GM12891 (cell line): ENCODE measurements at regions not wholly inside any gene's neighbourhood (a gene's known extent, or its start where the extent isn't known, plus 50 kb on each side); places are given as distances from the start of the nearest gene placed in this dataset.

ENCODE experiments used
- PAX5 ChIP-seq: IDR thresholded peaks from 2 replicates; pipeline ENCODE4 v1.6.1; 2011; ENCODE audit warnings: low read length, moderate library complexity, mild to moderate bottlenecking; ENCODE audit not compliant: insufficient read depth, severe bottlenecking
- POLR2A ChIP-seq: IDR thresholded peaks from 2 replicates; pipeline ENCODE4 v1.6.1; 2011; ENCODE audit warnings: low read depth, low read length, control low read depth
- POLR2AphosphoS5 ChIP-seq: IDR thresholded peaks from 2 replicates; pipeline ENCODE4 v1.6.1; 2011; ENCODE audit warnings: low read depth, low read length, control low read depth
- POU2F2 ChIP-seq: IDR thresholded peaks from 2 replicates; pipeline ENCODE4 v1.6.1; 2011; ENCODE audit warnings: low read depth, mild to moderate bottlenecking, control low read depth, low read length, moderate library complexity
- SPI1 ChIP-seq: IDR thresholded peaks from 2 replicates; pipeline ENCODE4 v1.6.1; 2011; ENCODE audit warnings: low read depth, low read length, control low read depth
- TAF1 ChIP-seq: IDR thresholded peaks from 2 replicates; pipeline ENCODE4 v1.6.1; 2011; ENCODE audit warnings: low read depth, low read length, control low read depth

DNA sequence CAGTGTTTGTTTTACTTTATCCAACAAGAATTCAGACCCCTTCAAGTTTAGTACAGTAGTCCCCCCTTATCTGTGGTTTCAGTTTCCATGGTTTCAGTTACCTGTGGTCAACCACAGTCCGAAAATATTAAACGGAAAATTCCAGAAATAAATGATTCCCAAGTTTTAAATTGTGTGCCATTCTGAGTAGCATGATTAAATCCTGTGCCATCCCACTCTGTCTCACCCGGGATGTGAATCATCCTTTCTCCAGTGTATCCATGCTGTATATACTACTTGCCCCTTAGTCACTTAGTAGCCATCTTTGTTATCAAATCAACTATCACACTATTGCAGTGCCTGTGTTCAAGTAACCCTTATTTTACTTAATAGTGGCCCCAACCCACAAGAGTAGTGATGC lies 153.8 kb upstream of the RASA1 start:
- no peak for TF ChIP-seq SPI1
- TF ChIP-seq TAF1 = no peak
- no peak for TF ChIP-seq POLR2A
- TF ChIP-seq POLR2AphosphoS5 = no peak
- TF ChIP-seq POU2F2 = no peak
- no peak for TF ChIP-seq PAX5
